HG03558 (cell line): ENCODE measurements at regions not wholly inside any gene's neighbourhood (a gene's known extent, or its start where the extent isn't known, plus 50 kb on each side); places are given as distances from the start of the nearest gene placed in this dataset.

Source experiments
- ATAC-seq: cut with Tn5 transposase; IDR thresholded peaks from one replicate; pipeline ENCODE4 v1.9.1; 2021; ENCODE audit warnings: moderate number of reproducible peaks; ENCODE audit not compliant: unreplicated experiment; ENCODE audit errors: extremely low read depth

DNA sequence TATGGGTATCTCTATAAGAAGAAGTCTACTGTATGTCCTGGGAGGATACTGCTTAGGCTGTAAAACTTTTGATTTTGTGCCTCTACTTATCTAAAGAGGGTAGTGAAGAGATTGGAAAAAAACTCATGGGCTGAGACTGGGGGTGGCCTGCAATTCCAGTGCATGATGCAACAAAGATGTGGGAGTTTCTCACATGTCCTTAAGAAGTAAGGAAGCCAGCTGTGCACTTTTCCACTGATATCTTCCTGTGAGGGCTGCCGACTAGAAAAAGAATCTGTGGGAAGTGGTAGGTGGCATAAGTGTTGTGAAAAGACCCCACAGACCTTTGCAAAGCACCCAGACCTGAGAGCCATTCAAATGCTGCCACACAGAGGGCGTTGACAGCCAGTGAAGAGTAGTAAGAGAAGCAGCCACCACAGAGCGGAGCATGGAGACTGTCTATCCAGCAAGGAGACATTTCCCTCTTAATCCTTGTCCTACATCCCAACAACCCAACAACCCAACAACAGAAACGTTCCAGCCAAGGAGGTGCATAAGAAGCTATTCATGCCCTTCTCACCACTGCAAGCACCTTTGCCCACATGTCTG lies 65.1 kb downstream of the PFDN4 start:
- no peak for ATAC-seq

DNA sequence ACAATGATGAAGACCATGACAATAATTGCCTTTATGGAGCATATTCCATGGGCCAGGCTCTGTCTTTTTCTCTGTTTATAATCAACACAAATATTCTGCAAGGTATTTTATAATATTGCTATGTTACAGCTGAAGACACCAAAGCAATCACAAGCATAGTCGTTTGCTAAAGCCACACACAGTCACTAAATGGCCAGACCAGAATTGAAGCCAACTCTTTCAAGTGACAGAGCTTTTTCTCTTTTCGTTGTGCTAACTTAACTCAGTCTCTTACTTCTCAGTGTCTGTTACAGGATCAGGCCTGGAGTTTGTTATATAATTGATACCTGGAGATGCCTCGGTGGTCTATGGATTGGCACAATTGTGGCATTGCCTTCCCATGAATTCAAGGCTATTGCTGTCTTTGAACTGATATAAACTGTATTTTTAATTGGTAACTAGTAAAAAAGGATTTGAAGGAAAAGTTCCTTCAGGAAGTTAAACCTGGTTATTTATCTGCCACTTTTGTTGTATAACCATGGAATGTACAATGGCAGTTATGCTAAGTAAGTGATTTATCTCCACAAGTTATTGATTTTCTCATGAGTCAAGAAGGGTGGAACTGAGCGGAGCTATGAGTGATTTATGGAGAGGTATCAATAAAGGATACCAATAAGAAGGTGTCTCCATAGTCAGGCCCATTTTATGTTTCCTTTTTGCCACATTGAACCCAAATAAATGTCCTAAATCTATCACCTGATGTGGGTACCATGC lies 67.6 kb downstream of the PFDN4 start:
- no peak for ATAC-seq

GRCh38 chr20:54276577-54277169 lies 68.8 kb downstream of the PFDN4 start:
- ATAC-seq, result no peak

DNA sequence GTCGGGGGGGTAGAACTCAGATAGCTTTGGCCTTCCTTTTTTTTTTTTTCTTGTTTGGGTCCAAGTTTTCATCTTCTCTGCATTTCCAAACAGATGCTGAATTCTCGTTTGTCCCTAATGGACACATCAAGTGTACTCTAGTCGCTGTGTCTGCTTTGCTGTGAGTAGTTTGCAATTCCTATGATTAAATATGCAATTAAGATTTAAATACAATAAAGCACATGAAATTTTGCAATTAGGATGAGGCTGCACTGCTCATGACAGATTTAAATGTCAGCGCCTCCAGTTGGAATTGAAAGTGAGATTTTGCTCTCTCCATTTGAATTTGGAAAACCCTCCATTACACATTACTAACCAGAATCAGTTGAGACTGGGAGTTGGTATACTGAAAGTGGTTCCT lies 70.4 kb downstream of the PFDN4 start:
- ATAC-seq, result no peak

DNA sequence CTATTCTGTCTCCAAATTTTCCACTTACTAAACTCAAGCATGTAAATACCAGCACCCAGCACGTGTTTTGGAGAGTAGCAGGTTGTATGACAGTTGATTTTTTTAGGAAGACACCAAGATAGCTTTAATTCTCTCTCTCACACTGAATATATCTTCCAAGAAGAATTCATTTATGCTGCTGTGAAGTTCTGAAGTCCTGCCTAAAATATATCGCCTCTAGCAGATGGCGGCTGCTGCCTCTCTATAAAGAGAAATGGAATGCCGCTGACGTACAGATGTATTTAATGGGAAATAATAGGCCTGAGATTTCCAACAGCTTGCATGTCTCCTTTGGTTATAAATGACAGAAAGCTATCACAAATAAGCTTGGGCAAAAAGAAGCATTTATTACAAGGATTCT lies 74.7 kb downstream of the PFDN4 start:
- no peak for ATAC-seq

DNA sequence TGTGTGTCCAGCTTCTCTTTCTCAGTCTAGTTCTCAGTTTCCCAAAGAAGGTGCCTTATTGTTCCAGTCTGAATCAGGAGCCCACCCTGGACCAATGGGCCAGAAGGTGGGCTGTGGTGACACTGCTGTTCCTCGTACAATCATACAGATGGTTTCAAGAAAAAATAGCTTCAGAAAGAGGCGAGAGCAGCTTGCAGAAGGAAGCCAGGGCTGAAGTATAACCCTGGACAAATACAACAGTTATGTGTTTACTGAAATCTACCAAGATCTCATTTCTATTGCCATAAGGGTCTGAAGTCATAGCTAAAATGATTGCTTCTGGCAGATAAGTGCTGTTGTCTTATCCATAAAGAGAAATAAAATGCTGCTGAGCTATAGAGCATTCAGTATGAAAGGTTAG lies 75.4 kb downstream of the PFDN4 start:
- ATAC-seq, result no peak

GRCh38 chr20:54284928-54285704 lies 77.2 kb downstream of the PFDN4 start:
- ATAC-seq, result no peak

DNA sequence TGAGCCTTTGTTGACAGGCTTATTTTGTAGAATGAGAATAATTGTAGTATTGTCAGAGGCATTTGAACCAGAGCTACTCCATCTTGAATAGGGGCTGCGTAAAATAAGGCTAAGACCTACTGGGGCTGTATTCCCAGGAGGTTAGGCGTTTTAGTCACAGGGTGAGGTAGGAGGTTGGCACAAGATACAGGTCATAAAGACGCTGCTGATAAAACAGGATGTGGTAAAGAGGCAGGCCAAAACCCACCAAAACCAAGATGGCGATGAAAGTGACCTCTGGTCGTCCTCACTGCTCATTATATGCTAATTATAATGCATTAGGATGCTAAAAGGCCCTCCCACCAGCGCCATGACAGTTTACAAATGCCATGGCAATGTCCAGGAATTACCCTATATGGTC lies 82.7 kb downstream of the PFDN4 start:
- ATAC-seq, result no peak

GRCh38 chr20:54291339-54292010 lies 83.6 kb downstream of the PFDN4 start:
- no peak for ATAC-seq

DNA sequence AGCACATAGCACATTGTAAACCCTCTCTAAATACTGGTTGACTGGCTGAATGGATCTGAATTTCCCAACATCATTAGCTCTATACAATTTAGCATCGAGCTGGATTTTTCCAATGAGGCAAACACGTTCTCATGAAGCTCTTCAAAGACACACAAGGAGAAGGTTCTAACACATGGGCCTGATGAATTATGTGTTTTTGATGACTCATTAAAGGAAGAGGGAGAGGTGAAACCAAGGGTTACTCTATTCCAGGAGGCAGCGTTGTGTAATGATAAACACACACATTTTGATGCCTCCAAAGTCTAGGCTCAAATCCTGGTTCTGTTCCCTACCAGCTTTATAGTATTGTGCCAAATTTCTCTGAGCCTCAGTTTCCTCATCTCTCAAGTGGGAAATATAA lies 84.3 kb downstream of the PFDN4 start:
- ATAC-seq, result no peak

- ATAC-seq, result no peak
Observed at GRCh38 chr20:54293526-54293925, 85.6 kb downstream of the PFDN4 start.

GRCh38 chr20:54294094-54294493 lies 86.2 kb downstream of the PFDN4 start:
- ATAC-seq, result no peak

DNA sequence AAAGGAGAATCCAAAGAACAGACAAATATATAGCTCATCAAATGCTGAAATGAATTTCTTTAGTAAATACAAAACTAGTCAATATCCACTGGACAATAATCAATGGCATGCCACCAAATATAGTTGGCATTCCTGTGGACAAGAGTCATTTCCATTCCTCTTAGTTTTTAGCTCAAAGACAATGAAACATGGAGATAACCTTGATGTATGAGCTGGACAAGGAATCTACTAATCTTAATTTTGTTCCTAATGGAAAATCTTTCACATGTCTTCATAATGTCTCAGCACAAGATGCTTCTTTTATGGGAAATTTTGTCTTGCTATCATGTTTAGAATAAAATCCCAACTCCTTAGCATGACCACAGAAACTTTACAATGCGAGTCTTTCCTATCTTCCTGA lies 87.8 kb downstream of the PFDN4 start:
- ATAC-seq, result no peak

DNA sequence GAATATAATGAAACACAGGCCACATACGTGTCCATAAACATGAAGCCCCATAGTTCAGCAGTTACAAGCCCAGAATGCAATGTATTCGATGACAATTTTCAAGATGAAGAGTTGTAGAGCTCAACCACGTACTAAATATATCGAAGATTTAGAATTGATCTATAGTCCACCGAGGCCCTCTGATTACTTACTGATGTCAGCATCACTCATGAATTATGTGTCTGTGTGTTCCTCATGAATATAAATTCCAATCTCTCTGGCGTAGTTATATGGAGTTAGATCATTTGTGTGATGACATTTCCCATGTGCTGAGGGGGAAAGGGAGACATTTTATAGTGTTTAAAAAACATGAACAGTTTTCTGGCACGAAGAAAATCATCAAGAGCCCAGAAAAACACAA lies 97.5 kb downstream of the PFDN4 start:
- no peak for ATAC-seq

- ATAC-seq, result no peak
Observed at GRCh38 chr20:54306985-54307710, 99.3 kb downstream of the PFDN4 start.

- ATAC-seq, result no peak
Observed at GRCh38 chr20:54308804-54309203, 100.9 kb downstream of the PFDN4 start.

DNA sequence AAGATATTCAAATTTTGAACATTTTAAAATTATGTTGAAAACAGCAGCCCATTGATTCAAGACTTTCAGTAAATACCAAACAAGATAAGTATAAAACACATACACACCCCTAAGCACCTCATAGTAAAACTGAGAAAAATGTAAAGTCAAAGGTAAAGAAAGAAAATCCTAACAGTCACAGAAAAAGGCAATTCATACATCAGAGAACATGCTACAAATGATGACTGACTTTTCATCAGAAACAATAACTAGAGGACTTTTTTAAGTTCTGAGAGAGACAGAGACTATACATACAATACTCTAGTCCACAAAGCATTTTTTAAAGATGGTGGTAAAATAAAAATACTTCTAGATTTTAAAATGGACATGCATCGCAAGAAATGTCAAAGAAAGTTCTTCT lies 111.0 kb downstream of the PFDN4 start:
- no peak for ATAC-seq

DNA sequence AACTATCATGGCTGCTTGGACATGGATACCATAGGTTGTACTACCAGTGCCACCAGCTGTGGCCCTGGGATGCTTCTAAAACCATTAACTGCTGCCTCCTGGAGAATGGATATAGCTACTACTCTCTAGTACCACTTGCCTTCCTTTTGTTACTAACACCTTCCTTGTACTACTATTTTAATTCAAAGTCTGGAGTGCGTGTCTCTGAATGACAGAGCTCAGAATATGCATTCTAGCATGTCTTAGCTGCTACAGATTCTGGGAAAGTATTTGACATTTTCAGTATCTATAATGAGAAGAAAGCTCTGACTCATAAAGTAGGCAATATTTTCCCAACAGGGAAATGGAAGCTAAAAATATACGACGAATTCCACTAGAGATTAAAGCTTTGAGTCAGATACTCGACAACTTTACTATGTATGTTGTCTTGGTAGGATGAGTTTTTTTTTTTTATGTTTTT lies 112.3 kb downstream of the PFDN4 start:
- no peak for ATAC-seq

GRCh38 chr20:54321352-54322087 lies 113.6 kb downstream of the PFDN4 start:
- no peak for ATAC-seq
